GM12801 (cell line): ENCODE measurements at regions not wholly inside any gene's neighbourhood (a gene's known extent, or its start where the extent isn't known, plus 50 kb on each side); places are given as distances from the start of the nearest gene placed in this dataset.

ENCODE experiments used
- CTCF ChIP-seq: IDR thresholded peaks from one replicate; pipeline ENCODE4 v1.5.1; 2011; ENCODE audit warnings: control low read depth; ENCODE audit not compliant: insufficient read length; ENCODE audit errors: extremely low read depth

DNA sequence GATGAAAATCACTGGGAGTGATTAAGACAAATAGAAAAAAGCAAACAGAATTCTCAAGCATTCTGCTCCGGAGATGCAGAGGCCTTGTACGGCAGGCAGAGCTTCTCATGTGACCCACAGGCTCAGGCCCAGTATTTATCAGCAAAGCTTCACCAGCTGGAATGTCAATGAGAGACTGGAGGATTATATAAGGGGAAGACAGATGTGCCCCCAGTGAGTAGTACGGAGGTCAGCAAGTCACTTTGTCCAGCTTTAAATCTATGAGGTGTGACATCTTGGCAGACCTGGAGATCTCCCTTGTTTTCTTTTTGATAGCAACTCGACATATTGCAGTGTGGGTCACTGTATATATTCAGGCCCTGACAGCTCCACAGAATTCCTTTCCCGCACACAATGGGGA is 106.8 kb downstream of the HHIPL2 start:
- TF ChIP-seq CTCF, result no peak

- TF ChIP-seq CTCF, result no peak
Measured at GRCh38 chr1:222424826-222425225, 123.1 kb downstream of the HHIPL2 start.

DNA sequence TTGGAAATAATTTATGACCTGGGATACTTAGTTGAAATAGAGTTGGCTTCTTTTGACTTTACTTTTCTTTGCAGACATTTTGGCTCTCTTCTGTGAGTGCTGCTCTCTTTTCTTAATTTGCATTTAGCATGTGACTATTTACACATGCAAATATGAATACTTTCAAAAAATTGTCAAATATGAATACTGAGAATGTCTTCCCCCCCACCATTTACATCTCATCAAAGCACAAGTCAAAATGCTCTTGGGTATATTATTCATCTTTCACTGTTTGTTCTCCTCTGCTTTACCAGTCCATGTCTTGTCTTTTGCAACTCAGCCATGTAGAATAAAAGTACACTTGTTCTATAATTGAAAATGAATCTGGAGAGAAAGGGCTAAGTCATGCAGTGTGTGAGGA is 126.5 kb downstream of the HHIPL2 start:
- TF ChIP-seq CTCF, result no peak

DNA sequence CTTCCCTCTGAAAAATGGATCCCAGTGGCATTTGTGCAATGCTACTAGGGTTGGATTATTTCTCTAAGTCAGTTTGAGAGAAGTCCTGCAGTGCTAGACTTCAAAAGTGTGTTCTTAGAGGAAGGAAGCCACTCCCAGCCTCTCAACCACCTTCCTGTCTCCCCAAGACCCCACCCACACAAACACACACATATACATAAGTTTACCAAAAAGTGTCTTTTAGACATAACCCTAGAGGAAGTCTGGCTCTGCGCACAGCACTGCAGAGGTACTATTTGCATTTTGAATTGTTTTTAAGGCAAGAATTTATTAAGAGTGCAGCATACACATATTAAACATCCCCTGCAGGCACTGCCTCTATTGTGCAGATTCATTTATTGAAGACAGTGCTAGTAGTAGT is 127.3 kb downstream of the HHIPL2 start:
- TF ChIP-seq CTCF, result no peak

DNA sequence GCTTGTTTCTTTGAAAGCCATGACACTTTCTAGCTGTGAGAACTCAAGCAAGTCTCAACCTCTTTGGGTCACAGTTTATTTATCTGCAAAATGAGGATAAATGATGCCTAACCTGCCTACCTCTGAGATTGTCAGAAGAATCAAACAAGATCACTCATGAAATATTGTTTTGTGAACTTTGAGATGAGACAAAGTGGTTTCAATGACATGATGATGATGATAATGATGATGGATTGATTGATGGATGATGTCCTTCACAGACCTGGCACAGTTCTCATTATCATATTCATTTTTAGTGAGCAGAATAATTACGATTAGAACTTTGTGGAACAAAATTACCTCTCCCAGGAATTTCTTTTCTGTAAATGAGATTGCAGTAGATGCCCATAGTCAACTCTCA is 129.2 kb downstream of the HHIPL2 start:
- TF ChIP-seq CTCF, result no peak

DNA sequence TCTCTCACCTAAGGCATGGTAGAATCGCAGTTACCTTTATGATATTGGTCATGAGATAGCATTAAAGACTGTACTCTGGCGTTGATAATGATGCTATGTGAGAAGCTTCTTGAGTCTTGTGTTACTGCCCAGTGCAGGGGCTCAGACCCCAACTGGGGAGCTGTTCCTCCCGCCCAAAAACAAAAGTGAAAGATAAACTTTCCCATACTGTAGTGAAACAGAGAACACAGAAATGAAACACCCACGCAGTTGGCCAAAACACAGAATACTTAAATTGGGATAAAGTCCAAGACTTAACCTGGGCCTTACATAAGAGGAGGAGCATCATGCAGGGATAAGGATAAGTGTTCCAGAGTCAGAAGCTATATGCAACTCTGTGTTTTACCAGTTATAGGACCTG is 130.6 kb downstream of the HHIPL2 start:
- no peak for TF ChIP-seq CTCF

GRCh38 chr1:222416001-222416791 is 131.7 kb downstream of the HHIPL2 start:
- TF ChIP-seq CTCF, result no peak
